Left ventricle myocardium inferior (tissue), 1 donor: ENCODE measurements at regions not wholly inside any gene's neighbourhood (a gene's known extent, or its start where the extent isn't known, plus 50 kb on each side); places are given as distances from the start of the nearest gene placed in this dataset.
A peak's percentile ranks its signal among the peaks of the same experiment; 100 is the strongest.

ENCODE experiments used
- DNase-seq: peaks from one replicate; pipeline ENCODE4 v3.0.0-alpha.2; 2020
- H3K27ac ChIP-seq: fragments of 200-600 bp; replicated peaks from 2 replicates; pipeline ENCODE4 v1.8.0; 2021
- H3K27me3 ChIP-seq: fragments of 200-600 bp; 2 replicates; pipeline ENCODE4 v1.8.0; 2021; ENCODE audit warnings: low read depth
- H3K36me3 ChIP-seq: fragments of 200-600 bp; 2 replicates; pipeline ENCODE4 v1.8.0; 2021
- H3K4me1 ChIP-seq: fragments of 200-600 bp; 2 replicates; pipeline ENCODE4 v1.8.0; 2021
- H3K4me3 ChIP-seq: fragments of 200-600 bp; 2 replicates; pipeline ENCODE4 v1.8.0; 2021; ENCODE audit warnings: mild to moderate bottlenecking, moderate library complexity
- H3K9me3 ChIP-seq: fragments of 200-600 bp; replicated peaks from 2 replicates; pipeline ENCODE4 v1.8.0; 2021
- intact Hi-C: fragments of 100-400 bp; cut with micrococcal nuclease; formaldehyde crosslinking; loops from one replicate; pipeline ENCODE4 v1.11.0; 2022
- TF ChIP-seq, protein P1 (sequence below): fragments of 200-600 bp; IDR thresholded peaks from 2 replicates; pipeline ENCODE4 v1.8.0; 2021; ENCODE audit warnings: antibody characterized with exemption, mild to moderate bottlenecking, borderline replicate concordance
- donor health status: DM: no; HTN: yes; CAD: no; lungs with severe emphysema.

- H3K4me1 ChIP-seq = no peaks in the 10 kb centered on the region
- no peaks in the 10 kb centered on the region for H3K9me3 ChIP-seq
- TF ChIP-seq, protein P1, sequence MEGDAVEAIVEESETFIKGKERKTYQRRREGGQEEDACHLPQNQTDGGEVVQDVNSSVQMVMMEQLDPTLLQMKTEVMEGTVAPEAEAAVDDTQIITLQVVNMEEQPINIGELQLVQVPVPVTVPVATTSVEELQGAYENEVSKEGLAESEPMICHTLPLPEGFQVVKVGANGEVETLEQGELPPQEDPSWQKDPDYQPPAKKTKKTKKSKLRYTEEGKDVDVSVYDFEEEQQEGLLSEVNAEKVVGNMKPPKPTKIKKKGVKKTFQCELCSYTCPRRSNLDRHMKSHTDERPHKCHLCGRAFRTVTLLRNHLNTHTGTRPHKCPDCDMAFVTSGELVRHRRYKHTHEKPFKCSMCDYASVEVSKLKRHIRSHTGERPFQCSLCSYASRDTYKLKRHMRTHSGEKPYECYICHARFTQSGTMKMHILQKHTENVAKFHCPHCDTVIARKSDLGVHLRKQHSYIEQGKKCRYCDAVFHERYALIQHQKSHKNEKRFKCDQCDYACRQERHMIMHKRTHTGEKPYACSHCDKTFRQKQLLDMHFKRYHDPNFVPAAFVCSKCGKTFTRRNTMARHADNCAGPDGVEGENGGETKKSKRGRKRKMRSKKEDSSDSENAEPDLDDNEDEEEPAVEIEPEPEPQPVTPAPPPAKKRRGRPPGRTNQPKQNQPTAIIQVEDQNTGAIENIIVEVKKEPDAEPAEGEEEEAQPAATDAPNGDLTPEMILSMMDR = no peak
- DNase-seq = no peak
- intact Hi-C loops = no loop called here
- no peak overlapping the region for H3K27ac ChIP-seq
- H3K36me3 ChIP-seq = no peaks in the 10 kb centered on the region
- H3K27me3 ChIP-seq = no peaks in the 10 kb centered on the region
- H3K4me3 ChIP-seq = no peak overlapping the region
Measured at GRCh38 chr3:152061296-152061695, 187.9 kb downstream of the SUCNR1 start.

DNA sequence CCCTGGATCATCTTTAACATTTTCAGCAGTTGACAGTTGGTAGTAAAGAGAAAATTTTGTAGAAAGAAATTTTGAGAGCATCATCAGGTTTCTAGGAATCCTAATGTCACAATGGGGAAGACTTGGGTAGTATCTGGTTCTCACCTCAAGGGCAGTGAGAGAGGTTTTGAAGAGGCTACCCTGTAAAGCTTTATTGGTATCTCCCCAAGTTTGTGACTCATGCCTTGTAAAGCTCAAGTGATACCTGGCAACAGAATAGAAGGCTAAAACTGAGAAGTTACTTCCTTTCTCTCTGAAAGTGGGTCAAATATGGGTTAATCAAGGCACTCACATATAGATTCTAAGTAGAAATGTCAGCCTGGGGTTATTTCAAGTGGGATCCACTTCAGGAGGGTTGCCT is 196.4 kb downstream of the SUCNR1 start:
- H3K36me3 ChIP-seq = no peaks in the 10 kb centered on the region
- intact Hi-C loops = loop anchor here (10.0 kb wide), 1 partner anchor 395 kb away; no protein-coding TSS in a partner anchor

GRCh38 chr3:152071315-152071714 is 197.4 kb upstream of the MBNL1 start:
- no peak overlapping the region for H3K4me3 ChIP-seq
- DNase-seq = no peak
- no peaks in the 10 kb centered on the region for H3K4me1 ChIP-seq
- TF ChIP-seq, protein P1 = no peak
- H3K27ac ChIP-seq = no peak overlapping the region
- intact Hi-C loops = loop anchor here (10.0 kb wide), 1 partner anchor 393 kb away; no protein-coding TSS in a partner anchor
- no peaks in the 10 kb centered on the region for H3K27me3 ChIP-seq
- H3K9me3 ChIP-seq = peaks cover 4% of the 10 kb centered on the region
- H3K36me3 ChIP-seq = no peaks in the 10 kb centered on the region

More for the DNA sequence above, 196.4 kb downstream of the SUCNR1 start:
- Histone ChIP-seq H3K4me3 (no peak overlapping the region), H3K27me3 (no peaks in the 10 kb centered on the region), H3K27ac (no peak overlapping the region), H3K9me3 (peaks cover 4% of the 10 kb centered on the region), H3K4me1 (no peaks in the 10 kb centered on the region)
- no peak for DNase-seq
- TF ChIP-seq, protein P1 = no peak

GRCh38 chr3:152071924-152072323 is 196.8 kb upstream of the MBNL1 start:
- H3K4me3 ChIP-seq = no peak overlapping the region
- H3K4me1 ChIP-seq = no peaks in the 10 kb centered on the region
- no peaks in the 10 kb centered on the region for H3K27me3 ChIP-seq
- TF ChIP-seq, protein P1 = peak; percentile 61
- DNase-seq = no peak
- H3K9me3 ChIP-seq = peaks cover 4% of the 10 kb centered on the region
- no peaks in the 10 kb centered on the region for H3K36me3 ChIP-seq
- H3K27ac ChIP-seq = no peak overlapping the region
- intact Hi-C loops = loop anchor here (10.0 kb wide), 1 partner anchor 393 kb away; no protein-coding TSS in a partner anchor

DNA sequence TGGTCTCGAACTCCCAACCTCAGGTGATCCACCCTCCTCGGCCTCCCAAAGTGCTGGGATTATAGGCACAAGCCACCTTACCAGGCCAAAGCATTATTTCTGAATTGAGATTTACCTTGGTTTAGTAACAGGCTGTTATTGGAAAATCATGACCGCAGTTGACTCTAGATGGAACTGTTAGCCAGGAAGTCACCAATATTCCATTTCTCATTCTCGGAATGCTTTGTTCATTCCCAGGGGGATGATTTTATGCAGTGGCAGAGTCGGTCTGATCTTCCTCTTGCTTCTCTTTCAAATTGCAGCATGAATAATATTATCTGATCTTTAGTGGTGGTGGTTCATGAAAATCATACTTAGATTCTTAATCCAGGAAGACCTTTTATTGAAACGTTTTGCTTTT is 195.5 kb upstream of the MBNL1 start:
- no peak overlapping the region for H3K4me3 ChIP-seq
- no peaks in the 10 kb centered on the region for H3K27me3 ChIP-seq
- no peaks in the 10 kb centered on the region for H3K36me3 ChIP-seq
- H3K9me3 ChIP-seq = peaks cover 4% of the 10 kb centered on the region
- H3K4me1 ChIP-seq = no peaks in the 10 kb centered on the region
- DNase-seq = no peak
- TF ChIP-seq, protein P1 = peak; percentile 23
- intact Hi-C loops = loop anchor here (10.0 kb wide), 1 partner anchor 392 kb away; no protein-coding TSS in a partner anchor
- H3K27ac ChIP-seq = no peak overlapping the region

DNA sequence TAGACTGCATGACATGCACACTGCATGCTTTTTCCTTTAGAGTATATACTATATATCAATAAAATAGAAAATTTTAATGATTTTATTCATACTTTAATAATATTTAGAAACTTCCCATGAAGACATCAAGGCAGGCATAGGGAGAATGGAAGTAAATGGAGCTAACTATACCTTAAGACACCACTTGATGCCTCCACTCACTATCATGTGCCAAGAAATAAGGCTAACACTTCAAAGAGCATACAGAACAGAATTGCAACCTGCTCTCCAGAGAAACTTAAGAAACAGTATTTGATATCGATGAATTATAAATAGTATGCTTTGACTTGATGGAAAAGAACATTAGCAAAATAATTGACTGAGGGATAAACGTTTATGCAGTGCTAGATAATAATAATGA is 192.6 kb upstream of the MBNL1 start:
- Histone ChIP-seq H3K9me3 (no peaks in the 10 kb centered on the region), H3K36me3 (no peaks in the 10 kb centered on the region), H3K27ac (no peak overlapping the region), H3K4me1 (no peaks in the 10 kb centered on the region), H3K27me3 (no peaks in the 10 kb centered on the region), H3K4me3 (no peak overlapping the region)
- DNase-seq = no peak
- intact Hi-C loops = loop anchor here (10.0 kb wide), 1 partner anchor 389 kb away; no protein-coding TSS in a partner anchor
- TF ChIP-seq, protein P1 = no peak
